Hematopoietic multipotent progenitor cell treated with erythropoietin and hydrocortisone succinate and interleukin-3 and kit ligand, for 6 days (in vitro differentiated cells): ENCODE measurements at regions not wholly inside any gene's neighbourhood (a gene's known extent, or its start where the extent isn't known, plus 50 kb on each side); places are given as distances from the start of the nearest gene placed in this dataset.
A peak's percentile ranks its signal among the peaks of the same experiment; 100 is the strongest.

Experiments
- DNase-seq: peaks from one replicate; pipeline ENCODE4 v3.0.0-alpha.2; 2015

DNA sequence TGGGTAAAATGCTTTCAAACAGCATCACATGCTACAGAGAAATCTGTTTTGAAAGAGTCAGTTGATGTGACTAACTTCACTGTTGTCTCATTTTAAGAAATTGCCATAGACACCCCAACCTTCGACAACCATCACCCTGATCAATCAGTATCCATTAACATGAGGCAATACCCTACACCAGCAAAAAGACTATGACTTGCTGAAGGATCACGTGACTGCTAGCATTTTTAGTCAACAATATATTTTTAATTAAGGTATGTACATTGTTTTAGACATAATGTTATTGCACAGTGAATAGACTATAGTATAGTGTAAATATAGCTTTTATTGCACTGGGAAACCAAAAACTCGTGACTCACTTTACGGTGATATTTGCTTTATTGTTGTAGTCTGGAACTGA lies 200.0 kb upstream of the ARHGAP24 start:
- DNase-seq: no peak

GRCh38 chr4:85280963-85281362 lies 194.0 kb upstream of the ARHGAP24 start:
- DNase-seq: no peak

- DNase-seq: no peak
Measured at GRCh38 chr4:85291226-85291625, 183.7 kb upstream of the ARHGAP24 start.

GRCh38 chr4:85298037-85298436 lies 176.9 kb upstream of the ARHGAP24 start:
- DNase-seq: no peak

DNA sequence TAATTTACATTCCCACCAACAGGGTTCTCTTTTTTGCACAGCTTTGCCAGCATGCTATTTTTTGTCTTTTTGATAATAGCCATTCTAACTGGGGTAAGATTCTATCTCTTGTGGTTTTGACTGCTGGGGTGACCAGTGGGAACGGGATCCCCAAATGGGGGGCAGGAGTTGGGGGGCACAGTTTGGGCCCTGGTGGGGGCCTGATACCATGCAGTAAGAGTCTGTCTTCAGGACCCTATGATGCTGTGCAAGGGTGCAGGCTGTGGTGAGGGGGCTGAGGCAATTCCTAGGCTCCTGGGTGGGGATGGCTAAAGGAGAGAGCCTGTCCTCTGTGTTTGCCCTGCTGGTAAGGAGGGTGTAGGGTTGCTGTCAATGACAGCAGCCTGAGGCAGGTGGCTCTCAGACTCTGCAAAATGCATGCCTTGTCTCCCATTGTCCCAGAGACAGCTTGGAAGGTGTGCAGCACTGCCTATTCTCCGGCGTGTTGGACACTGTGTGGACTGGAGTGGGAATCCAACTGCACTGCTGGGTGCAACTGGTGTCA lies 172.7 kb upstream of the ARHGAP24 start:
- no peak for DNase-seq

DNA sequence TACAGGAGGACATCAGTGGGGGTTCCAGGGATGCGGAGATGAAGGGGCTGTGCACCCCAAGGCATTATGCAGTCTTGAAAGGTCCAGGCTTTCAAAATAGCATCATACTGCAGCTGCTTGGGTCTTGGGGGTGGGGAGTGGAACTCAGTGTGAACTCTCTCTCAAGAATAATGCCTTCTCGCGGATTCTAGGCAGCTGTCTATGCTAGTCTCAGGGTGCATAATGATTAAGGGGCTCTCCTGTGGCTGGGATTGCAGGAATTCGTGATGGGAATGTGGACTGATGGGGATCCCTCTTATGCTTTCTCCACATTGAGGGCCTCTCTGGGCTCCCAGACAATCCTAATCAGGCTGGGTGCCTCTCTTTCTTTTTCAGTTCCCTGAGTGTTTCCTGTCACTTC lies 172.2 kb upstream of the ARHGAP24 start:
- DNase-seq: no peak

DNA sequence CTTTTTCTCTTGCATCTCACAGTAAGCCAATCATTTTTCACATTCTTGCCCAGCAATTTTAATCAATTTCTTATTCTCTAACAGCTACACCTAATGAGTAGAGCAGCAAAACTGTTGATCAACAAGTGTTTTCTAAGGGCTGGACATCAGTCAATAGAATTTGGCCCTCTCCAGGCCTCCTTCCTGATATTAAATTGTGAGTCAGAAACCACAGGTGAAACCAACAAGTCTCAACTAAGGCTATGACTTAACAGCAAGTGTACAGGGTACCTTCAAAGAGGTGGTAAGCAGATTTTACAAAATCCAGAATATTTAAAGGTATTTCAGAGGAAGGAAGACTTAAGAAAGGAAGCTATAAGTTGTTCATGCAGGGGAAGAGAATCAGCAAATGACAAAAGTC lies 156.5 kb upstream of the ARHGAP24 start:
- DNase-seq: no peak

DNA sequence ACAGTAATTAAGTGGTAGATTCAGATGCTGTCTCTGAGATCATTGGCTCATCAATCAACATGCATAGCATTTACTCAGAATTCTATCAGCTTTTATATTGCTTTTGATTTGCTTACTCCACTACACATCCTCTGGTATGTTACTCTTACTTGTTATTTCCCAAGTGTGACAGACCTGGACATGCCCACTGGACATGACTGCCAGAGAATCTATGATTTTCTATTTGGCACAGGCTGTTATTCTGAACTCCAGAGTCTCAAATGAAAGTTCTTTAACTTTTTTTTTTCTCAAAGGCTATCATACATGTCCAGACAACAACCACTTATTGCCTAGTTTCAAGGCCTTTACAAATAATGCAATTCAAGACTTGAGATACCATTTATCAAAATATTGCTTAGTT lies 116.1 kb upstream of the ARHGAP24 start:
- no peak for DNase-seq

DNA sequence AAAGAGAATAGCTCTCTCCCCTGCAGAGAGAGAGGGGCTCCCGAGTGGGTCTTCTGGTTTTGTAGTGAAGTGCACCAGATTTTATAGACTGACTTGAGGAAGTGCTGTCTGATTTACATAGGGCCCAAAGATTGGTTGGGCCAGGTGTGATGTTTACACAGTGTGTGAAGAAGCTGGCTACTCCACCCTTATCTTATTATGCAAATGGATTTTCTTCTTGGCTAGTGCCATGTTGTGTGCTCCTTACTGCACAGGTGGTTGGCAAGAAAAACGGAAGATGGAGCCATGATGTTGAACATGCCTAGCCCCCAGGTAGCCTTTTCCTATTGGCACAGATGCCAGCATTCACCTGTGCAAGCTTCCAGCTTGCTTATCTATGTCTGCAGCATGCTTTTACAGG lies 112.4 kb upstream of the ARHGAP24 start:
- no peak for DNase-seq

- DNase-seq: no peak
Measured at GRCh38 chr4:85367815-85368214, 107.1 kb upstream of the ARHGAP24 start.

GRCh38 chr4:85368240-85368639 lies 106.7 kb upstream of the ARHGAP24 start:
- DNase-seq: no peak

GRCh38 chr4:85368932-85369331 lies 106.0 kb upstream of the ARHGAP24 start:
- no peak for DNase-seq

GRCh38 chr4:85369703-85370380 lies 105.1 kb upstream of the ARHGAP24 start:
- DNase-seq: no peak

GRCh38 chr4:85370400-85371032 lies 104.4 kb upstream of the ARHGAP24 start:
- peak; percentile 62 for DNase-seq

DNA sequence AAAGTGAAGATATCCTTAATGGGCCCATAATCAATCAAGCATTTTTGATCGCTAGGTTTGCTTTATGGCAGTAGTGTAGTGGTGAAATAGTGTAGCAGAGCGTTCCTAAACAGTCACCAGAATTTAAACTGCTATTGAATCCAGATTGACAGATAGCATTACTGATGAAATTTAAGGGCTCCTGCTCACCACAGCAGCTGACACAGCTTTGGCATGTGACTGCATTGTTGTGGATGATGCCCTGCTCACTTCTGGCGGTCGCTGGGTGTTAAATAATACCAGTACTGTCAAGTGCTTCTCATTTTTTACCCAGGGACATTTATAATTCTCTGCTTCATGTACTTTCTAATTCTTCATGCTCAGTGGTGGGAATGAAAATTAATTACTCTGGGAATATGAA lies 102.0 kb upstream of the ARHGAP24 start:
- no peak for DNase-seq

- no peak for DNase-seq
Measured at GRCh38 chr4:85376285-85376684, 98.7 kb upstream of the ARHGAP24 start.

GRCh38 chr4:85381968-85382367 lies 93.0 kb upstream of the ARHGAP24 start:
- no peak for DNase-seq

DNA sequence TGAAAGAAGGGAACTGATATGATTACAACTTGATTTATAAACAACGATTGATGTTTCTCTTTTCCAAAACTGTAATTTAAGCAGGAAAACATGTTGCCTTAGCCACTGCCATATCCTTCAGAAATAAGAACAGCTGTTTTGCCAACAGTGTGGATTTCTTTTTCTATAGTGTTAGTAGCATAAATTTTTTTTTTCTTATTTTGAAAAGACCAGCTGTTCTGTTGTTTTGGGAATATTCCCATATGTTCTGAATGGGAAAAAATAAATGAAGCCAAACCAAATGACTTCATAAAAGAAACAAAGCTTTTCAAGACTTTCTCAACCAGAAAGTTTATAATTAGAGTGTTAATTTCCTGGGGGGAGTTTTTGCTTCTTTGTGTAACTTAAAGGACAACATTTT lies 83.9 kb upstream of the ARHGAP24 start:
- DNase-seq: no peak

DNA sequence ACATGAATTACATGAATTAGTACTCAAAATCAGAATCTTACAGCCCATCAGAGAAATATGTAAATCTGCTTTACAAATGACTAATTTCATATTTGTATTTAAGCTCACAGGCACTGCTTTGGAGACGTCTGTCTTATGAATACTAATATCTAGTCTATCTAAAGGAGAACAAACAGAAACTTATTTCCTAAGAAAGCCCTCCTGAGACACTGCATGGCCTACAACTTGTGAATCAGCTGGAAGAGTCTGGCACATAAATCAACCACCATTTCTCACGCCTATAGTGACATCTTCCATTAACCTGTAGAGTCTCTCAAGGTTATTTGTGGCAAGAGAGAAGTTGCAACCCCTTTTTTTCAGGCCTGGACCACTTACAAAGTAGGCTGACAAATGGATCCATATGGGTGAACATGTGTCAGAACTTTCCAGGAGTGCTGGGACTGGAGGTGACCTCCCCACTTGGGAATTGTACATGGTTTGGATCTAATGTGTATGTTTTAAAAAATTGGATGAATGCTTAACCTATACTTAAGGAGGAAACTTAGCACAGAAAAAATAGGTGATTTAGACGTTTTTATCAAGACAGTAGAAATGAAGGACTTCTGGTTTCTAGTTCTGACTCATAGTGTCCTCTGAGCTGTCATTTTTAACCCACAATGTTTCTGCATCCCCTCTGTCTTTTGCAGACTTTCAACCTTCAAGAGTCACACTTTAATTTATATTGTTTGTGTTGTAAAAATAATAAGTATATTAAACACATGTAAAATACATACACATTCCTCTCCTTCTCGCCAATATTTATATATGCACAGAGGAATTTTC lies 83.2 kb upstream of the ARHGAP24 start:
- no peak for DNase-seq

- DNase-seq: no peak
Measured at GRCh38 chr4:85393201-85393600, 81.7 kb upstream of the ARHGAP24 start.

- no peak for DNase-seq
Measured at GRCh38 chr4:85398276-85398675, 76.7 kb upstream of the ARHGAP24 start.

DNA sequence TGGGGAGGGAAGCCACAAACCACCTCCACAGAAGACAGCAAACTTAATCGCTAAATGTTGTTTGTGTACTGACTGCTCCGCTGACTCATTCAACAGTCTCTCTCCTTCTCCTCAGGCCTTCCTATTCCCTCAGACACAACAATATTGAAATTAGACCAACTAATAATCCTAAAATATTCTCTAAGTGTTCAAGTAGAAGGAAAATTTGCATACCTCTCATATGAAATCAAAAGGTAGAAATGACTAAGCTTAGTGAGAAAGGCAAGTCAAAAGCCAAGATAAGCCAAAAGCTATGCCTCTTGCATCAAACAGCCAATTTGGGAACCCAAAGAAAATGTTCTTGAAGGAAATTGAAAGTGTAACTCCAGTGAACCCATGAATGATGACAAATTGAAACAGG lies 75.7 kb upstream of the ARHGAP24 start:
- no peak for DNase-seq

DNA sequence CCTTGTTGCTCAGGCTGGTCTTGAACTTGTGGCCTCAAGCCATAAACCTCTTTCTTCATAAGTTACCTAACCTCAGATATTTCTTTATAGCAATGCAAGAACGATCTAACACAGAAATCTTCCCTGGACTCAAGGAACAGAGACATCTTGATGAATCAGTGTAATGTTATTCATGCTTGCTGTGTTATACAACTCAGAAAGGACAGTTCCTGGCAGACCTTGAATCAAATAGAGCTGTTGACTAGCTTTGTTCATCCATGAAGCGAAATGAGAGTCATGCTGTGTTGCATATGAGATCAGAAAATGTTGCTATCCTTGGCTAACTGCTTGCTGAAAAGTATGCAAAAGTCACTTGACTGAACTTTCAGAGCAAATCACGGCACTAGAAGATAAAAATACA lies 72.6 kb upstream of the ARHGAP24 start:
- DNase-seq: no peak

- no peak for DNase-seq
Measured at GRCh38 chr4:85406185-85406584, 68.8 kb upstream of the ARHGAP24 start.
